ENCODE measurements at regions not wholly inside any gene's neighbourhood (a gene's known extent, or its start where the extent isn't known, plus 50 kb on each side); places are given as distances from the start of the nearest gene placed in this dataset.
"Not testable (repeated sequence)": the region's sequence is repeated elsewhere in the genome, so short reads cannot be mapped to it uniquely, and the experiment has no call there.

- no peak overlapping the region for H3K4me3 ChIP-seq
- no peak overlapping the region for H3K27ac ChIP-seq
- DNase-seq (ENCODE audit: low read depth, low spot score) = no peak
Measured at GRCh38 chr2:39918886-39919285, 139.8 kb upstream of the THUMPD2 start.

GRCh38 chr2:39917371-39917770 lies 138.3 kb upstream of the THUMPD2 start:
- not testable (repeated sequence) for H3K27ac ChIP-seq; H3K9me3 ChIP-seq (ENCODE audit: low read depth, low read length); H3K9ac ChIP-seq (ENCODE audit: insufficient read length); DNase-seq (ENCODE audit: low read depth, low spot score); H3K4me3 ChIP-seq; H3K36me3 ChIP-seq (ENCODE audit: insufficient read depth, low read length)

More at GRCh38 chr2:39918886-39919285, 139.8 kb upstream of the THUMPD2 start:
- TF ChIP-seq EZH2 (IDR thresholded peaks at IDR 0.05) = no peak
- no peak for TF ChIP-seq FOXP2 (optimal IDR thresholded peaks at IDR 0.05; ENCODE audit: control extremely low read depth, extremely low read length, insufficient read depth)
- TF ChIP-seq POLR2AphosphoS5 (IDR thresholded peaks at IDR 0.05; ENCODE audit: borderline replicate concordance, low read depth, low read length) = no peak
- Histone ChIP-seq H3K9me3 (ENCODE audit: low read depth, low read length) (no peaks in the 10 kb centered on the region), H3K9ac (ENCODE audit: insufficient read length) (no peak overlapping the region), H3K36me3 (ENCODE audit: insufficient read depth, low read length) (no peaks in the 10 kb centered on the region)

- Histone ChIP-seq H3K27ac (no peak overlapping the region), H3K36me3 (ENCODE audit: insufficient read depth, low read length) (no peaks in the 10 kb centered on the region), H3K9ac (ENCODE audit: insufficient read length) (no peak overlapping the region), H3K9me3 (ENCODE audit: low read depth, low read length) (no peaks in the 10 kb centered on the region), H3K4me3 (no peak overlapping the region)
- DNase-seq (ENCODE audit: low read depth, low spot score) = no peak
- TF ChIP-seq POLR2AphosphoS5 (IDR thresholded peaks at IDR 0.05; ENCODE audit: borderline replicate concordance, low read depth, low read length) (no peak), EZH2 (IDR thresholded peaks at IDR 0.05) (no peak), FOXP2 (optimal IDR thresholded peaks at IDR 0.05; ENCODE audit: control extremely low read depth, extremely low read length, insufficient read depth) (no peak)
Measured at GRCh38 chr2:39914949-39915348, 135.9 kb upstream of the THUMPD2 start.

GRCh38 chr2:39913648-39914461 lies 134.8 kb upstream of the THUMPD2 start:
- H3K9ac ChIP-seq (ENCODE audit: insufficient read length) = no peak overlapping the region
- TF ChIP-seq FOXP2 (optimal IDR thresholded peaks at IDR 0.05; ENCODE audit: control extremely low read depth, extremely low read length, insufficient read depth) (no peak), EZH2 (IDR thresholded peaks at IDR 0.05) (no peak), POLR2AphosphoS5 (IDR thresholded peaks at IDR 0.05; ENCODE audit: borderline replicate concordance, low read depth, low read length) (no peak)
- no peaks in the 10 kb centered on the region for H3K9me3 ChIP-seq (ENCODE audit: low read depth, low read length)
- no peak overlapping the region for H3K4me3 ChIP-seq
- DNase-seq (ENCODE audit: low read depth, low spot score) = peak; percentile 39
- H3K36me3 ChIP-seq (ENCODE audit: insufficient read depth, low read length) = no peaks in the 10 kb centered on the region
- H3K27ac ChIP-seq = no peak overlapping the region

GRCh38 chr2:39902103-39902502 lies 123.0 kb upstream of the THUMPD2 start:
- no peak overlapping the region for H3K4me3 ChIP-seq
- no peak overlapping the region for H3K27ac ChIP-seq
- H3K36me3 ChIP-seq (ENCODE audit: insufficient read depth, low read length) = no peaks in the 10 kb centered on the region
- no peak overlapping the region for H3K9ac ChIP-seq (ENCODE audit: insufficient read length)
- DNase-seq (ENCODE audit: low read depth, low spot score) = no peak
- no peaks in the 10 kb centered on the region for H3K9me3 ChIP-seq (ENCODE audit: low read depth, low read length)
- TF ChIP-seq FOXP2 (optimal IDR thresholded peaks at IDR 0.05; ENCODE audit: control extremely low read depth, extremely low read length, insufficient read depth) (no peak), POLR2AphosphoS5 (IDR thresholded peaks at IDR 0.05; ENCODE audit: borderline replicate concordance, low read depth, low read length) (no peak), EZH2 (IDR thresholded peaks at IDR 0.05) (no peak)

- H3K36me3 ChIP-seq (ENCODE audit: insufficient read depth, low read length) = no peaks in the 10 kb centered on the region
- TF ChIP-seq FOXP2 (optimal IDR thresholded peaks at IDR 0.05; ENCODE audit: control extremely low read depth, extremely low read length, insufficient read depth) = no peak
- TF ChIP-seq EZH2 (IDR thresholded peaks at IDR 0.05) = no peak
- TF ChIP-seq POLR2AphosphoS5 (IDR thresholded peaks at IDR 0.05; ENCODE audit: borderline replicate concordance, low read depth, low read length) = no peak
- H3K9me3 ChIP-seq (ENCODE audit: low read depth, low read length) = no peaks in the 10 kb centered on the region
- no peak for DNase-seq (ENCODE audit: low read depth, low spot score)
- H3K4me3 ChIP-seq = no peak overlapping the region
- H3K27ac ChIP-seq = no peak overlapping the region
- no peak overlapping the region for H3K9ac ChIP-seq (ENCODE audit: insufficient read length)
Measured at GRCh38 chr2:39898934-39899333, 119.9 kb upstream of the THUMPD2 start.

- Histone ChIP-seq H3K27ac (no peak overlapping the region), H3K9me3 (ENCODE audit: low read depth, low read length) (no peaks in the 10 kb centered on the region), H3K4me3 (no peak overlapping the region), H3K36me3 (ENCODE audit: insufficient read depth, low read length) (no peaks in the 10 kb centered on the region), H3K9ac (ENCODE audit: insufficient read length) (no peak overlapping the region)
- DNase-seq (ENCODE audit: low read depth, low spot score) = no peak
- TF ChIP-seq FOXP2 (optimal IDR thresholded peaks at IDR 0.05; ENCODE audit: control extremely low read depth, extremely low read length, insufficient read depth) (no peak), EZH2 (IDR thresholded peaks at IDR 0.05) (no peak), POLR2AphosphoS5 (IDR thresholded peaks at IDR 0.05; ENCODE audit: borderline replicate concordance, low read depth, low read length) (no peak)
Measured at GRCh38 chr2:39897273-39897672, 118.2 kb upstream of the THUMPD2 start.

- no peak for DNase-seq (ENCODE audit: low read depth, low spot score)
- Histone ChIP-seq H3K4me3 (no peak overlapping the region), H3K27ac (no peak overlapping the region), H3K9me3 (ENCODE audit: low read depth, low read length) (no peaks in the 10 kb centered on the region), H3K9ac (ENCODE audit: insufficient read length) (no peak overlapping the region), H3K36me3 (ENCODE audit: insufficient read depth, low read length) (no peaks in the 10 kb centered on the region)
- no peak for TF ChIP-seq FOXP2 (optimal IDR thresholded peaks at IDR 0.05; ENCODE audit: control extremely low read depth, extremely low read length, insufficient read depth)
- no peak for TF ChIP-seq POLR2AphosphoS5 (IDR thresholded peaks at IDR 0.05; ENCODE audit: borderline replicate concordance, low read depth, low read length)
- TF ChIP-seq EZH2 (IDR thresholded peaks at IDR 0.05) = no peak
Measured at GRCh38 chr2:39894082-39894481, 115.0 kb upstream of the THUMPD2 start.

GRCh38 chr2:39893616-39894015 lies 114.6 kb upstream of the THUMPD2 start:
- no peak overlapping the region for H3K9ac ChIP-seq (ENCODE audit: insufficient read length)
- no peak overlapping the region for H3K4me3 ChIP-seq
- TF ChIP-seq FOXP2 (optimal IDR thresholded peaks at IDR 0.05; ENCODE audit: control extremely low read depth, extremely low read length, insufficient read depth) = no peak
- TF ChIP-seq EZH2 (IDR thresholded peaks at IDR 0.05) = no peak
- TF ChIP-seq POLR2AphosphoS5 (IDR thresholded peaks at IDR 0.05; ENCODE audit: borderline replicate concordance, low read depth, low read length) = no peak
- H3K9me3 ChIP-seq (ENCODE audit: low read depth, low read length) = no peaks in the 10 kb centered on the region
- no peaks in the 10 kb centered on the region for H3K36me3 ChIP-seq (ENCODE audit: insufficient read depth, low read length)
- no peak overlapping the region for H3K27ac ChIP-seq
- DNase-seq (ENCODE audit: low read depth, low spot score) = no peak
